Spinal cord (tissue), 9 donors: ENCODE measurements at regions not wholly inside any gene's neighbourhood (a gene's known extent, or its start where the extent isn't known, plus 50 kb on each side); places are given as distances from the start of the nearest gene placed in this dataset.

ENCODE experiments used
- DNase-seq, 6 donors: peaks; one replicate each; pipeline versions ENCODE4 v3.0.0 to v3.0.0-alpha.2; 2013 to 2015; ENCODE audit warnings: low spot score in 6 of 6, low read depth in 4 of 6
- H3K27ac ChIP-seq: one replicate; pipeline ENCODE4 v1.5.1; 2013; ENCODE audit warnings: low read depth, low read length, control low read depth
- H3K27me3 ChIP-seq: one replicate; pipeline ENCODE4 v1.6.1; 2013; ENCODE audit warnings: low read length; ENCODE audit not compliant: control insufficient read depth, insufficient read depth
- H3K36me3 ChIP-seq: one replicate; pipeline ENCODE4 v1.6.1; 2013; ENCODE audit warnings: low read length; ENCODE audit not compliant: control insufficient read depth, insufficient read depth
- H3K4me1 ChIP-seq: one replicate; pipeline ENCODE4 v1.6.1; 2013; ENCODE audit warnings: low read length; ENCODE audit not compliant: control insufficient read depth, insufficient read depth
- H3K4me3 ChIP-seq: one replicate; pipeline ENCODE4 v1.5.1; 2013; ENCODE audit warnings: low read depth, low read length, control low read depth
- H3K9me3 ChIP-seq: one replicate; pipeline ENCODE4 v1.6.1; 2013; ENCODE audit warnings: low read length; ENCODE audit not compliant: control insufficient read depth, insufficient read depth
- WGBS: methylation state at CpG from one replicate; pipeline ENCODE4 v1.1.5; 2013; ENCODE audit warnings: missing lambda C conversion rate; ENCODE audit not compliant: insufficient coverage; 5-methylcytosine and 5-hydroxymethylcytosine counted together
- donor health status: healthy.

DNA sequence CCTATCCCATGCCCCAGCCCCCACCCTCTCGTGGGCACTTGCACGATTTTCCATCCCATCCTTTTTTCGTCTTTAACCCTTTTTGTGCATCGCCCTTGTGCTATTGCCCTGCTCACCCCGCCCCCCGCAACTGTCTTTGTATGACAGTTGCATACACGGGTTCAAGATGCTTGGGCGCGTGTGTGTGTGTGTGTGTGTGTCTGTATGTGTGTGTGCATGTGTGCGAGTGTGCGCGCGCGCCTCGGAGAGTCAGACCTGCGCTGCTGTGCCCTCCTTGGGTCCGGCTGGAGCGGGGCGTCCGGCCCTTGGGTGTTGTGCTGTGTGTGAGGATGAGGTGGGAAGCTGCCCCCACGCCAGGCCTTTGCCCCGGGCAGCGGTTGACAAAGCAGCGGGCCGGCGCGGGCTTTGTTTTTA lies 230.7 kb downstream of the HAUS1 start:
- H3K9me3 ChIP-seq: no peaks in the 10 kb centered on the region
- peak overlapping the region; percentile 62 for H3K4me3 ChIP-seq
- WGBS: 3% methylated on average over 17 of the region's 27 CpGs
- H3K27ac ChIP-seq: peak overlapping the region; percentile 74
- peaks cover 40% of the 10 kb centered on the region for H3K4me1 ChIP-seq
- DNase-seq: peak in 3 of 6 donors; percentile 53 to 94 (median 91)
- no peaks in the 10 kb centered on the region for H3K36me3 ChIP-seq
- no peaks in the 10 kb centered on the region for H3K27me3 ChIP-seq

DNA sequence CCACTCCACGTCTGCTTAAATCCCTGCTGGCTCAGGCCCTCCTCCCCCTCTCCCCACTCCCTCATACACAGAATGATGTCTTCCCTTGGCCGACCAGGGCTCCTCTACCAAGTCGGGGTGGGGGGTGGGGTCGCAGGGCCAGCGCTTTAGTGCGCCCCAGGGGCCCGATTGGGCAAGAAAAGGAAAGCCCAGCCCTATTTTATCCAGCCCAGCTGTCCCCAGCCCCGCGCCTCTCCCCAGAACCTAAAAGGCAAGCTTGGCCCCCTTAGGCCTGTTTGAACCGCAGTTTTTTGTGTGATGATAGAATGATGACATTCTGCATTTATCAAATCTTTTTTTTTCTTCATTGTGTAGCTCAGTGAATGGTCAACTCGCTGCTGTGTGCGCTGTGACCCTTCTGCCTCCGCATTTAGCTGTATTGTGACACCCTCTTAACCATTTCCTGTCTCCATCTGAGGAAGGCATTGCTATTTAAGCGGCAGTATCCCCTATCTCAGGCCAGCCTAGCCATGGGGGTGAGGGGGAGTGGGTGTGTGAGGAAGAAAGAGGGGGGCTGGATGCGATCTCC lies 231.4 kb downstream of the HAUS1 start:
- peak overlapping the region; percentile 74 for H3K27ac ChIP-seq
- no peaks in the 10 kb centered on the region for H3K27me3 ChIP-seq
- WGBS: 4% methylated on average over 4 of the region's 15 CpGs
- peak in 3 of 6 donors; percentile 23 to 88 (median 82) for DNase-seq
- H3K9me3 ChIP-seq: no peaks in the 10 kb centered on the region
- peaks cover 40% of the 10 kb centered on the region for H3K4me1 ChIP-seq
- H3K4me3 ChIP-seq: peak overlapping the region; percentile 62
- no peaks in the 10 kb centered on the region for H3K36me3 ChIP-seq

GRCh38 chr18:46336278-46337111 lies 232.3 kb downstream of the HAUS1 start:
- Histone ChIP-seq H3K9me3 (no peaks in the 10 kb centered on the region), H3K27me3 (no peaks in the 10 kb centered on the region), H3K27ac (peak overlapping the region; percentile 26), H3K4me1 (peaks cover 40% of the 10 kb centered on the region), H3K4me3 (peak overlapping the region; percentile 62), H3K36me3 (no peaks in the 10 kb centered on the region)
- peak in 2 of 6 donors; percentile 47 to 55 for DNase-seq
- WGBS: 7% methylated on average over 5 of the region's 8 CpGs

GRCh38 chr18:46337271-46337670 lies 233.1 kb downstream of the HAUS1 start:
- H3K4me1 ChIP-seq: peaks cover 39% of the 10 kb centered on the region
- peak overlapping the region; percentile 16 for H3K4me3 ChIP-seq
- peak in 3 of 6 donors; percentile 29 to 87 (median 68) for DNase-seq
- 25% methylated on average over 8 of the region's 10 CpGs for WGBS
- no peaks in the 10 kb centered on the region for H3K9me3 ChIP-seq
- no peaks in the 10 kb centered on the region for H3K36me3 ChIP-seq
- H3K27ac ChIP-seq: peak overlapping the region; percentile 18
- H3K27me3 ChIP-seq: no peaks in the 10 kb centered on the region

- Histone ChIP-seq H3K4me1 (peaks cover 31% of the 10 kb centered on the region), H3K27ac (no peak overlapping the region), H3K9me3 (no peaks in the 10 kb centered on the region), H3K36me3 (no peaks in the 10 kb centered on the region), H3K27me3 (no peaks in the 10 kb centered on the region), H3K4me3 (no peak overlapping the region)
- WGBS: 14% methylated on average over 1 of the region's 2 CpGs
- DNase-seq: peak in 2 of 6 donors; percentile 38 to 81
Measured at GRCh38 chr18:46338205-46338604, 234.0 kb downstream of the HAUS1 start.

GRCh38 chr18:46338766-46339165 lies 234.6 kb downstream of the HAUS1 start:
- peaks cover 32% of the 10 kb centered on the region for H3K4me1 ChIP-seq
- H3K9me3 ChIP-seq: no peaks in the 10 kb centered on the region
- WGBS: 8% methylated on average over 2 of the region's 7 CpGs
- DNase-seq: peak in 2 of 6 donors; percentile 49 to 80
- H3K27me3 ChIP-seq: no peaks in the 10 kb centered on the region
- H3K4me3 ChIP-seq: no peak overlapping the region
- H3K36me3 ChIP-seq: peaks cover 4% of the 10 kb centered on the region
- no peak overlapping the region for H3K27ac ChIP-seq

GRCh38 chr18:46340716-46341115 lies 236.5 kb downstream of the HAUS1 start:
- no peak for DNase-seq
- H3K27me3 ChIP-seq: no peaks in the 10 kb centered on the region
- H3K36me3 ChIP-seq: peaks cover 19% of the 10 kb centered on the region
- H3K4me3 ChIP-seq: no peak overlapping the region
- H3K4me1 ChIP-seq: peaks cover 36% of the 10 kb centered on the region
- no peaks in the 10 kb centered on the region for H3K9me3 ChIP-seq
- 67% methylated on average over 7 of the region's 7 CpGs for WGBS
- H3K27ac ChIP-seq: no peak overlapping the region

DNA sequence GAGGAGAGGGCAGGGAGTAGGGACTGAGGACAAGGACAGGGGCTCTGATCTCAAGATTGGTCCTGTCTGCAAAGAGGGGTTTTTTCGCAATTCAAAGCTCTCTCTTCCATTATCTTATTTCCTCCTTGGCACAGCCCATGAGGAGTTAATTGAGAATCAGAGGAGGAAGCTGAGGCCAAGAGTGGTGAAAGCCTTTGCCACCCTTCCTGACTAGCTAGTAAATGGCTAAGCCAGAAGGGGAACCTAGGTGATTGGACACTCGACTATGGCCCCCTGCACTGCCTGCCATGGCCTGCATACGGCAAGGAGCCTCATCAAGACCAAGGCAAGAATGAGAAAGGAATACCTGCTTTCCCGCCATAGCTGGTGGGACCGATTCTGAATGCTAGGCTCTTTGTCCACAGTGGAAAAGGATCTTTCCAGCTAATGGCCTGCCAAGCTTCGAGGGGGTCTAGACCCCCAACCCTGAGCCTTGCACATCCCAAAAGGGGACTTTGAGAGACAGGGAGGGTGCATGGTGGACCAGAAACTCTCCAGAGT lies 237.9 kb downstream of the HAUS1 start:
- no peaks in the 10 kb centered on the region for H3K27me3 ChIP-seq
- peaks cover 19% of the 10 kb centered on the region for H3K36me3 ChIP-seq
- no peak for DNase-seq
- WGBS: 69% methylated on average over 3 of the region's 6 CpGs
- H3K4me3 ChIP-seq: no peak overlapping the region
- H3K4me1 ChIP-seq: peaks cover 31% of the 10 kb centered on the region
- no peaks in the 10 kb centered on the region for H3K9me3 ChIP-seq
- no peak overlapping the region for H3K27ac ChIP-seq

DNA sequence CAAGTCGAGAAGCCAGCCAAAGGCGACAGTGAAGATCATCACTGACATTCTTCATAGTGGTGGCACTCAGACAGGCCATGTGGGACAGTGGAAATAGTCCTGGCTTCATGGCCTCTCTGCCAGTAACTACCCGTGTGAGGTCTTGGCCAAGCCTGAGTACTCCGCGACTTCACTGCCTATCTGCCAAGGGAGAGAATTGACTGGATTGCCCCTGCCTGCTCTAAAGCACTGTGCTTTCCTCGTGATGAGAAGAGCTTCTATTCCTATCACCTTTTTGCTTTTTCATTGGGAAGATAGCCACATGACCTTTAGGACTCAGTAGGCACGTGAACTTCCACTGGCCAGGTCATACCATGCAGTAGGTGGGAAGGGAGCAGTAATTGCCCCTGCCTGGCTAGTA lies 239.3 kb downstream of the HAUS1 start:
- no peak overlapping the region for H3K4me3 ChIP-seq

More for the DNA sequence above, 239.3 kb downstream of the HAUS1 start:
- DNase-seq: no peak
- Histone ChIP-seq H3K27ac (no peak overlapping the region), H3K4me1 (peaks cover 27% of the 10 kb centered on the region), H3K27me3 (no peaks in the 10 kb centered on the region), H3K9me3 (no peaks in the 10 kb centered on the region), H3K36me3 (peaks cover 22% of the 10 kb centered on the region)
- WGBS: 90% methylated on average over 6 of the region's 7 CpGs
